SH-SY5Y (cell line): ENCODE measurements at regions not wholly inside any gene's neighbourhood (a gene's known extent, or its start where the extent isn't known, plus 50 kb on each side); places are given as distances from the start of the nearest gene placed in this dataset.

Experiments used
- GATA2 ChIP-seq: IDR thresholded peaks from 2 replicates; pipeline ENCODE4 v1.6.1; 2011; ENCODE audit warnings: mild to moderate bottlenecking, low read depth, low read length
- GATA3 ChIP-seq: IDR thresholded peaks from 2 replicates; pipeline ENCODE4 v1.6.1; 2011; ENCODE audit warnings: low read depth, mild to moderate bottlenecking, low read length, moderate library complexity

- TF ChIP-seq GATA2 (no peak), GATA3 (no peak)
Measured at GRCh38 chr7:131607291-131608115, 51.1 kb upstream of the PODXL start.

GRCh38 chr7:131606346-131607290 is 50.2 kb upstream of the PODXL start:
- TF ChIP-seq GATA3 (no peak), GATA2 (no peak)
